K562 (cell line): ENCODE measurements at regions not wholly inside any gene's neighbourhood (a gene's known extent, or its start where the extent isn't known, plus 50 kb on each side); places are given as distances from the start of the nearest gene placed in this dataset.

Experiments used
- ATAC-seq: fragments of 200-7000 bp; cut with Tn5 transposase; 3 replicates; pipeline ENCODE4 v1.9.1; 2020; ENCODE audit warnings: moderate library complexity
- BruUV-seq: library from RNA; stranded (reverse); fragments of 400-500 nt; replicated peaks from 2 replicates; lab custom pipeline; 2021; lab: Mats Ljungman, UMichigan
- CTCF ChIA-PET: fragments of 300-600 bp; formaldehyde crosslinking; extraction: SDS; loops from one replicate; lab custom pipeline; 2021; ENCODE audit warnings: low intra/inter-chr PET ratio; lab: Yijun Ruan, JAX
- POLR2A ChIA-PET: fragments of 300-600, 350-650 bp; sonication (Branson Sonifier 250); formaldehyde crosslinking; extraction: SDS; loops from one replicate; lab custom pipeline; 2021; ENCODE audit warnings: antibody characterized with exemption, inconsistent platforms; lab: Yijun Ruan, JAX
- DNase-seq, 4 experiments: peaks; one replicate each; pipeline versions ENCODE4 v3.0.0 to v3.0.0-alpha.2; 2011 to 2018; ENCODE audit warnings: low spot score in 3 of 4, mixed read lengths in 3 of 4; ENCODE audit errors: extremely low read depth in 1 of 4
- FAIRE-seq: peaks from 2 replicates; lab custom pipeline; 2011; peaks lifted over from hg19 to GRCh38; lab: Jason Lieb, UNC
- H2AFZ ChIP-seq: 2 replicates; pipeline ENCODE4 v1.6.0; 2011; ENCODE audit warnings: low read depth, low read length, control low read depth, inconsistent platforms
- H3K27ac ChIP-seq: fragments of 200-600 bp; 3 replicates; pipeline ENCODE4 v1.8.0; 2011; ENCODE audit warnings: low read depth, mild to moderate bottlenecking, control low read depth, inconsistent platforms, low read length, moderate library complexity, mixed read lengths; ENCODE audit errors: extremely low read depth
- H3K27me3 ChIP-seq, 2 experiments: fragments of 300-600 bp in 1 of 2; 2 replicates in 1 of 2; 3 replicates in 1 of 2; pipeline versions ENCODE4 v1.6.0 to v1.8.0; 2011; ENCODE audit warnings: inconsistent platforms in 2 of 2, low read length in 2 of 2, mild to moderate bottlenecking in 1 of 2, mixed read lengths in 1 of 2, moderate library complexity in 1 of 2; ENCODE audit not compliant: control insufficient read depth in 2 of 2, insufficient read depth in 2 of 2
- H3K36me3 ChIP-seq: fragments of 300-600 bp; 3 replicates; pipeline ENCODE4 v1.8.0; 2011; ENCODE audit warnings: mild to moderate bottlenecking, low read length, inconsistent platforms; ENCODE audit not compliant: control insufficient read depth, insufficient read depth
- H3K4me1 ChIP-seq, 2 experiments: fragments of 200-600 bp in 1 of 2; replicated peaks in 1 of 2; 2 replicates in 1 of 2; 3 replicates in 1 of 2; pipeline versions ENCODE4 v1.5.1 to v1.8.0; 2011; ENCODE audit warnings: inconsistent platforms in 2 of 2, low read length in 2 of 2, mild to moderate bottlenecking in 1 of 2, mixed read lengths in 1 of 2, moderate library complexity in 1 of 2; ENCODE audit not compliant: control insufficient read depth in 2 of 2, insufficient read depth in 2 of 2
- H3K4me2 ChIP-seq: 2 replicates; pipeline ENCODE4 v1.6.1; 2011; ENCODE audit warnings: low read length, control low read depth, inconsistent platforms, mixed read lengths; ENCODE audit not compliant: insufficient read depth
- H3K4me3 ChIP-seq: fragments of 200-600 bp; sonication (generic), shearing (Covaris generic); 2 replicates; pipeline ENCODE4 v1.5.1; 2016; ENCODE audit warnings: control low read depth, inconsistent platforms
- H3K79me2 ChIP-seq: fragments of 200-600 bp; 3 replicates; pipeline ENCODE4 v1.8.0; 2011; ENCODE audit warnings: low read length, inconsistent platforms; ENCODE audit not compliant: control insufficient read depth, insufficient read depth
- H3K9ac ChIP-seq, 2 experiments: 2 replicates each; pipeline versions ENCODE4 v1.6.0 to v1.6.1; 2011; ENCODE audit warnings: low read depth in 2 of 2, low read length in 2 of 2, control low read depth in 1 of 2, inconsistent platforms in 1 of 2, mild to moderate bottlenecking in 1 of 2, mixed read lengths in 1 of 2; ENCODE audit not compliant: insufficient read depth in 1 of 2
- H3K9me1 ChIP-seq: one replicate; pipeline ENCODE4 v1.6.0; 2011; ENCODE audit warnings: inconsistent platforms, mild to moderate bottlenecking, low read length, moderate library complexity; ENCODE audit not compliant: control insufficient read depth, insufficient read depth
- H3K9me3 ChIP-seq: replicated peaks from 2 replicates; pipeline ENCODE4 v1.5.1; 2011; ENCODE audit warnings: low read depth, low read length, inconsistent platforms; ENCODE audit not compliant: control insufficient read depth, insufficient read depth
- H4K20me1 ChIP-seq: replicated peaks from 2 replicates; pipeline ENCODE4 v1.6.1; 2011; ENCODE audit warnings: low read length, inconsistent platforms, mixed read lengths; ENCODE audit not compliant: control insufficient read depth, insufficient read depth
- BRD4 ChIP-seq: fragments of 200-600 bp; sonication (generic); IDR thresholded peaks from 2 replicates; pipeline ENCODE4 v1.6.1; 2017; ENCODE audit warnings: inconsistent platforms
- FOXA3 ChIP-seq, 2 experiments: fragments of 450-650 bp in 1 of 2; sonication (generic) in 1 of 2; formaldehyde crosslinking; IDR thresholded peaks in 1 of 2; conservative IDR thresholded peaks in 1 of 2; 2 replicates each; pipeline versions ENCODE4 v1.4.0 to v1.8.0; 2020 to 2022; ENCODE audit warnings: mild to moderate bottlenecking in 2 of 2, missing genetic modification reagents in 1 of 2
- MTF1 ChIP-seq: fragments of 250-450 bp; sonication (Bioruptor Pico); IDR thresholded peaks from 2 replicates; pipeline ENCODE4 v1.9.0; 2021; ENCODE audit warnings: moderate library complexity, mild to moderate bottlenecking, inconsistent platforms, borderline replicate concordance
- NFRKB ChIP-seq: fragments of 450-650 bp; IDR thresholded peaks from 2 replicates; pipeline ENCODE4 v1.6.1; 2016; ENCODE audit warnings: low read depth
- TAF15 ChIP-seq: fragments of 200-400 bp; formaldehyde crosslinking; IDR thresholded peaks from 2 replicates; pipeline ENCODE4 v1.6.1; 2017; ENCODE audit warnings: mild to moderate bottlenecking, low read depth, low read length, moderate library complexity
- ZNF384 ChIP-seq: IDR thresholded peaks from 2 replicates; pipeline ENCODE4 v1.6.1; 2012; ENCODE audit warnings: low read depth, low read length, improper control_type of control experiment
- WGBS: fragments of 100-300 bp; shearing (Covaris generic); methylation state at CpG from one replicate; pipeline ENCODE4 v1.1.6; 2016; ENCODE audit warnings: low coverage, mixed read lengths; ENCODE audit not compliant: insufficient coverage; ENCODE audit errors: missing lambda C conversion rate; 5-methylcytosine and 5-hydroxymethylcytosine counted together
- in situ Hi-C: fragments of 300-500 bp; cut with MboI; formaldehyde crosslinking; loops from 4 replicates; pipeline ENCODE4 v1.15.0; 2018; ENCODE audit warnings: inconsistent platforms, mixed read lengths
- intact Hi-C: fragments of 100-400 bp; cut with micrococcal nuclease; formaldehyde crosslinking; loops from 2 replicates; pipeline ENCODE4 v1.14.2; 2022
- TF ChIP-seq, protein P1 (sequence below): fragments of 450-650 bp; formaldehyde crosslinking; IDR thresholded peaks from 2 replicates; pipeline ENCODE4 v1.4.0; 2022; ENCODE audit warnings: missing genetic modification characterization
- TF ChIP-seq, protein P2 (sequence below): sonication (generic); formaldehyde crosslinking; IDR thresholded peaks from 2 replicates; pipeline ENCODE4 v1.8.1; 2023; ENCODE audit warnings: missing genetic modification reagents, mild to moderate bottlenecking, borderline replicate concordance
- TF ChIP-seq, protein P3 (sequence below): fragments of 250-450 bp; sonication (Bioruptor Pico); IDR thresholded peaks from 2 replicates; pipeline ENCODE4 v1.9.0; 2021; ENCODE audit warnings: mild to moderate bottlenecking
- TF ChIP-seq, protein P4 (sequence below): fragments of 250-450 bp; sonication (Bioruptor Pico); IDR thresholded peaks from 2 replicates; pipeline ENCODE4 v1.8.0; 2022; ENCODE audit warnings: moderate library complexity, mild to moderate bottlenecking, inconsistent platforms
- TF ChIP-seq, protein P5 (sequence below): fragments of 250-450 bp; sonication (Bioruptor Pico); IDR thresholded peaks from 2 replicates; pipeline ENCODE4 v1.5.0; 2020; ENCODE audit warnings: mild to moderate bottlenecking, borderline replicate concordance
- TF ChIP-seq, protein P6 (sequence below): fragments of 450-650 bp; IDR thresholded peaks from 2 replicates; pipeline ENCODE4 v1.6.1; 2018; ENCODE audit warnings: mild to moderate bottlenecking, low read depth; ENCODE audit not compliant: partially characterized antibody

DNA sequence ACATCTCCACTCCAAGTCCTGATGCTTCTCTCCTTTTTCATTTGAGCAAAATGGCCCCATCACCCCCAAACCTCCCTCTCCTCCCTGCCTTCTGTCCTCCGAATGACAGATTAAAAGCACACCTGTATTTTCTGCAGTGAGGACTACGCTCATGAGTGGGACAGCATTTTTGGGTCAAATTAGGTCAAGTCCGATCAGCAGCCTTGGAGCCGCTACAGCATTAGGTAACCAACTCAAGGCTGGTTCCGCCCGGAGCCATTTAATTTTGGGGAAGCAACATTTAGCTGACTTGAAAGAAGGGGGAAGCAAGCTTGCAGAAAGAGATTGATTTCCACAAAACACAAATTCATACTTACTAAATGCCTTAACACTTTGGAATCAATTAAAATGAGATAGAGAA is 324.1 kb upstream of the CDH5 start:
- no peaks in the 10 kb centered on the region for H3K4me1 ChIP-seq
- H2AFZ ChIP-seq = no peak overlapping the region
- H3K79me2 ChIP-seq = no peaks in the 10 kb centered on the region
- H3K4me2 ChIP-seq = no peak overlapping the region
- POLR2A ChIA-PET = no interaction called here
- intact Hi-C loops (no loop called here), in situ Hi-C loops (no loop called here)
- no peaks in the 10 kb centered on the region for H3K36me3 ChIP-seq
- DNase-seq = no peak
- BruUV-seq = no TSS peak
- FAIRE-seq = no peak
- H3K9me3 ChIP-seq = no peaks in the 10 kb centered on the region
- H3K27me3 ChIP-seq = no peaks in the 10 kb centered on the region
- CTCF ChIA-PET = no interaction called here
- H3K27ac ChIP-seq = no peak overlapping the region
- no peak for ATAC-seq
- no peak overlapping the region for H3K4me3 ChIP-seq
- H4K20me1 ChIP-seq = no peaks in the 10 kb centered on the region
- 0% methylated on average over 6 of the region's 6 CpGs for WGBS
- H3K9ac ChIP-seq = no peak overlapping the region
- H3K9me1 ChIP-seq = no peaks in the 10 kb centered on the region
- TF ChIP-seq NFRKB = no peak
- TF ChIP-seq, protein P1, sequence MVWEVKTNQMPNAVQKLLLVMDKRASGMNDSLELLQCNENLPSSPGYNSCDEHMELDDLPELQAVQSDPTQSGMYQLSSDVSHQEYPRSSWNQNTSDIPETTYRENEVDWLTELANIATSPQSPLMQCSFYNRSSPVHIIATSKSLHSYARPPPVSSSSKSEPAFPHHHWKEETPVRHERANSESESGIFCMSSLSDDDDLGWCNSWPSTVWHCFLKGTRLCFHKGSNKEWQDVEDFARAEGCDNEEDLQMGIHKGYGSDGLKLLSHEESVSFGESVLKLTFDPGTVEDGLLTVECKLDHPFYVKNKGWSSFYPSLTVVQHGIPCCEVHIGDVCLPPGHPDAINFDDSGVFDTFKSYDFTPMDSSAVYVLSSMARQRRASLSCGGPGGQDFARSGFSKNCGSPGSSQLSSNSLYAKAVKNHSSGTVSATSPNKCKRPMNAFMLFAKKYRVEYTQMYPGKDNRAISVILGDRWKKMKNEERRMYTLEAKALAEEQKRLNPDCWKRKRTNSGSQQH (CRISPR knock-in tag) = no peak
- TF ChIP-seq TAF15 = no peak
- TF ChIP-seq MTF1 (CRISPR knock-in tag) = no peak
- TF ChIP-seq, protein P2, sequence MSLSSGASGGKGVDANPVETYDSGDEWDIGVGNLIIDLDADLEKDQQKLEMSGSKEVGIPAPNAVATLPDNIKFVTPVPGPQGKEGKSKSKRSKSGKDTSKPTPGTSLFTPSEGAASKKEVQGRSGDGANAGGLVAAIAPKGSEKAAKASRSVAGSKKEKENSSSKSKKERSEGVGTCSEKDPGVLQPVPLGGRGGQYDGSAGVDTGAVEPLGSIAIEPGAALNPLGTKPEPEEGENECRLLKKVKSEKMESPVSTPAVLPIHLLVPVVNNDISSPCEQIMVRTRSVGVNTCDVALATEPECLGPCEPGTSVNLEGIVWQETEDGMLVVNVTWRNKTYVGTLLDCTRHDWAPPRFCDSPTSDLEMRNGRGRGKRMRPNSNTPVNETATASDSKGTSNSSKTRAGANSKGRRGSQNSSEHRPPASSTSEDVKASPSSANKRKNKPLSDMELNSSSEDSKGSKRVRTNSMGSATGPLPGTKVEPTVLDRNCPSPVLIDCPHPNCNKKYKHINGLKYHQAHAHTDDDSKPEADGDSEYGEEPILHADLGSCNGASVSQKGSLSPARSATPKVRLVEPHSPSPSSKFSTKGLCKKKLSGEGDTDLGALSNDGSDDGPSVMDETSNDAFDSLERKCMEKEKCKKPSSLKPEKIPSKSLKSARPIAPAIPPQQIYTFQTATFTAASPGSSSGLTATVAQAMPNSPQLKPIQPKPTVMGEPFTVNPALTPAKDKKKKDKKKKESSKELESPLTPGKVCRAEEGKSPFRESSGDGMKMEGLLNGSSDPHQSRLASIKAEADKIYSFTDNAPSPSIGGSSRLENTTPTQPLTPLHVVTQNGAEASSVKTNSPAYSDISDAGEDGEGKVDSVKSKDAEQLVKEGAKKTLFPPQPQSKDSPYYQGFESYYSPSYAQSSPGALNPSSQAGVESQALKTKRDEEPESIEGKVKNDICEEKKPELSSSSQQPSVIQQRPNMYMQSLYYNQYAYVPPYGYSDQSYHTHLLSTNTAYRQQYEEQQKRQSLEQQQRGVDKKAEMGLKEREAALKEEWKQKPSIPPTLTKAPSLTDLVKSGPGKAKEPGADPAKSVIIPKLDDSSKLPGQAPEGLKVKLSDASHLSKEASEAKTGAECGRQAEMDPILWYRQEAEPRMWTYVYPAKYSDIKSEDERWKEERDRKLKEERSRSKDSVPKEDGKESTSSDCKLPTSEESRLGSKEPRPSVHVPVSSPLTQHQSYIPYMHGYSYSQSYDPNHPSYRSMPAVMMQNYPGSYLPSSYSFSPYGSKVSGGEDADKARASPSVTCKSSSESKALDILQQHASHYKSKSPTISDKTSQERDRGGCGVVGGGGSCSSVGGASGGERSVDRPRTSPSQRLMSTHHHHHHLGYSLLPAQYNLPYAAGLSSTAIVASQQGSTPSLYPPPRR = no peak
- TF ChIP-seq, protein P3, sequence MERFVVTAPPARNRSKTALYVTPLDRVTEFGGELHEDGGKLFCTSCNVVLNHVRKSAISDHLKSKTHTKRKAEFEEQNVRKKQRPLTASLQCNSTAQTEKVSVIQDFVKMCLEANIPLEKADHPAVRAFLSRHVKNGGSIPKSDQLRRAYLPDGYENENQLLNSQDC (CRISPR knock-in tag) = no peak
- TF ChIP-seq, protein P4, sequence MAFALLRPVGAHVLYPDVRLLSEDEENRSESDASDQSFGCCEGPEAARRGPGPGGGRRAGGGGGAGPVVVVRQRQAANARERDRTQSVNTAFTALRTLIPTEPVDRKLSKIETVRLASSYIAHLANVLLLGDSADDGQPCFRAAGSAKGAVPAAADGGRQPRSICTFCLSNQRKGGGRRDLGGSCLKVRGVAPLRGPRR = no peak
- TF ChIP-seq FOXA3 (CRISPR knock-in tag; conservative IDR thresholded peaks at IDR 0.05 in 1 of 2, IDR thresholded peaks at IDR 0.05 in 1 of 2) = no peak
- TF ChIP-seq, protein P5, sequence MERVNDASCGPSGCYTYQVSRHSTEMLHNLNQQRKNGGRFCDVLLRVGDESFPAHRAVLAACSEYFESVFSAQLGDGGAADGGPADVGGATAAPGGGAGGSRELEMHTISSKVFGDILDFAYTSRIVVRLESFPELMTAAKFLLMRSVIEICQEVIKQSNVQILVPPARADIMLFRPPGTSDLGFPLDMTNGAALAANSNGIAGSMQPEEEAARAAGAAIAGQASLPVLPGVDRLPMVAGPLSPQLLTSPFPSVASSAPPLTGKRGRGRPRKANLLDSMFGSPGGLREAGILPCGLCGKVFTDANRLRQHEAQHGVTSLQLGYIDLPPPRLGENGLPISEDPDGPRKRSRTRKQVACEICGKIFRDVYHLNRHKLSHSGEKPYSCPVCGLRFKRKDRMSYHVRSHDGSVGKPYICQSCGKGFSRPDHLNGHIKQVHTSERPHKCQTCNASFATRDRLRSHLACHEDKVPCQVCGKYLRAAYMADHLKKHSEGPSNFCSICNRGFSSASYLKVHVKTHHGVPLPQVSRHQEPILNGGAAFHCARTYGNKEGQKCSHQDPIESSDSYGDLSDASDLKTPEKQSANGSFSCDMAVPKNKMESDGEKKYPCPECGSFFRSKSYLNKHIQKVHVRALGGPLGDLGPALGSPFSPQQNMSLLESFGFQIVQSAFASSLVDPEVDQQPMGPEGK (CRISPR knock-in tag) = no peak
- TF ChIP-seq, protein P6, sequence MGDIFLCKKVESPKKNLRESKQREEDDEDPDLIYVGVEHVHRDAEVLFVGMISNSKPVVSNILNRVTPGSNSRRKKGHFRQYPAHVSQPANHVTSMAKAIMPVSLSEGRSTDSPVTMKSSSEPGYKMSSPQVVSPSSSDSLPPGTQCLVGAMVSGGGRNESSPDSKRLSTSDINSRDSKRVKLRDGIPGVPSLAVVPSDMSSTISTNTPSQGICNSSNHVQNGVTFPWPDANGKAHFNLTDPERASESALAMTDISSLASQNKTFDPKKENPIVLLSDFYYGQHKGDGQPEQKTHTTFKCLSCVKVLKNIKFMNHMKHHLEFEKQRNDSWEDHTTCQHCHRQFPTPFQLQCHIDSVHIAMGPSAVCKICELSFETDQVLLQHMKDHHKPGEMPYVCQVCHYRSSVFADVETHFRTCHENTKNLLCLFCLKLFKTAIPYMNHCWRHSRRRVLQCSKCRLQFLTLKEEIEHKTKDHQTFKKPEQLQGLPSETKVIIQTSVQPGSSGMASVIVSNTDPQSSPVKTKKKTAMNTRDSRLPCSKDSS = no peak
- TF ChIP-seq BRD4 = no peak
- no peak for TF ChIP-seq ZNF384
